Neural cell (in vitro differentiated cells): ENCODE measurements at regions not wholly inside any gene's neighbourhood (a gene's known extent, or its start where the extent isn't known, plus 50 kb on each side); places are given as distances from the start of the nearest gene placed in this dataset.

Experiments used
- CTCF ChIP-seq: fragments of 450-650 bp; IDR thresholded peaks from 2 replicates; pipeline ENCODE4 v1.5.1; 2014; ENCODE audit warnings: antibody characterized with exemption, mild to moderate bottlenecking, moderate library complexity; ENCODE audit not compliant: poor library complexity, severe bottlenecking
- EP300 ChIP-seq: fragments of 450-650 bp; conservative IDR thresholded peaks from 2 replicates; pipeline ENCODE4 v1.6.1; 2014; ENCODE audit warnings: antibody characterized with exemption, mild to moderate bottlenecking, moderate library complexity; ENCODE audit not compliant: poor library complexity, severe bottlenecking

GRCh38 chr7:67426654-67427053 is 430.0 kb downstream of the TYW1 start:
- TF ChIP-seq CTCF (no peak), EP300 (no peak)
